Astrocyte of the spinal cord (primary cell): ENCODE measurements at regions not wholly inside any gene's neighbourhood (a gene's known extent, or its start where the extent isn't known, plus 50 kb on each side); places are given as distances from the start of the nearest gene placed in this dataset.
"Not testable (repeated sequence)": the region's sequence is repeated elsewhere in the genome, so short reads cannot be mapped to it uniquely, and the experiment has no call there.

Experiments
- DNase-seq: peaks from one replicate; pipeline ENCODE4 v3.0.0; 2011; ENCODE audit warnings: low read depth, low spot score
- H3K4me3 ChIP-seq: 2 replicates; pipeline ENCODE4 v1.5.1; 2011; ENCODE audit warnings: low read depth, mild to moderate bottlenecking, low read length, moderate library complexity
- in situ Hi-C: cut with HindIII; loops from 2 replicates; pipeline ENCODE4 v1.10.0; 2017; ENCODE audit warnings: low sequenced_read_pairs
- TF ChIP-seq, protein P1 (sequence below): IDR thresholded peaks from 2 replicates; pipeline ENCODE4 v1.5.1; 2012; ENCODE audit warnings: low read depth, mild to moderate bottlenecking, low read length, inconsistent platforms

- no peak overlapping the region for H3K4me3 ChIP-seq
- no peak for DNase-seq
- TF ChIP-seq, protein P1, sequence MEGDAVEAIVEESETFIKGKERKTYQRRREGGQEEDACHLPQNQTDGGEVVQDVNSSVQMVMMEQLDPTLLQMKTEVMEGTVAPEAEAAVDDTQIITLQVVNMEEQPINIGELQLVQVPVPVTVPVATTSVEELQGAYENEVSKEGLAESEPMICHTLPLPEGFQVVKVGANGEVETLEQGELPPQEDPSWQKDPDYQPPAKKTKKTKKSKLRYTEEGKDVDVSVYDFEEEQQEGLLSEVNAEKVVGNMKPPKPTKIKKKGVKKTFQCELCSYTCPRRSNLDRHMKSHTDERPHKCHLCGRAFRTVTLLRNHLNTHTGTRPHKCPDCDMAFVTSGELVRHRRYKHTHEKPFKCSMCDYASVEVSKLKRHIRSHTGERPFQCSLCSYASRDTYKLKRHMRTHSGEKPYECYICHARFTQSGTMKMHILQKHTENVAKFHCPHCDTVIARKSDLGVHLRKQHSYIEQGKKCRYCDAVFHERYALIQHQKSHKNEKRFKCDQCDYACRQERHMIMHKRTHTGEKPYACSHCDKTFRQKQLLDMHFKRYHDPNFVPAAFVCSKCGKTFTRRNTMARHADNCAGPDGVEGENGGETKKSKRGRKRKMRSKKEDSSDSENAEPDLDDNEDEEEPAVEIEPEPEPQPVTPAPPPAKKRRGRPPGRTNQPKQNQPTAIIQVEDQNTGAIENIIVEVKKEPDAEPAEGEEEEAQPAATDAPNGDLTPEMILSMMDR = no peak
- in situ Hi-C loops = no loop called here
Measured at GRCh38 chr17:70434536-70435490, 265.5 kb downstream of the KCNJ2 start.

- TF ChIP-seq, protein P1 = no peak
- in situ Hi-C loops = no loop called here
- H3K4me3 ChIP-seq = no peak overlapping the region
- no peak for DNase-seq
Measured at GRCh38 chr17:70437656-70438055, 268.3 kb downstream of the KCNJ2 start.

- in situ Hi-C loops = no loop called here
- DNase-seq = no peak
- no peak overlapping the region for H3K4me3 ChIP-seq
- TF ChIP-seq, protein P1 = no peak
Measured at GRCh38 chr17:70446446-70446845, 277.1 kb downstream of the KCNJ2 start.

DNA sequence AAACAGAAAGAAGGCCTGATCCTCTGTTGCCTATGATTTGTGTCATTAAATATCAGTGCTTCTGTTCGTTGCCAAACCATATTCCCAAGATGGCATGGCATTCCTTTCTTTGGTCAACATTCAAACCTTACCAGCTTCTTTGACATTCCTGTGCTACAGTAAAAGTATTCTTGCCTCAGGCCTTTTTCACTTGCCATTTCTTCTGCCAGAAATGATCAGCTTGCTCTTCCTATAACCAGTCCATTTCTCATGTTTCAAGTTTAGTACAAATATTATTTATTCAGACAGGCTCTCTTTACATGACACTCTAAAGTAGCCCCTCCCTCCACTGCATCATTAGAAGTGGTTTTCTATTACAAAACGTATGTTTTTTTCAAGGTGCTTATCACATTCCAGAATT, 278.3 kb downstream of the KCNJ2 start:
- in situ Hi-C loops = no loop called here
- no peak overlapping the region for H3K4me3 ChIP-seq
- TF ChIP-seq, protein P1 = no peak
- no peak for DNase-seq

DNA sequence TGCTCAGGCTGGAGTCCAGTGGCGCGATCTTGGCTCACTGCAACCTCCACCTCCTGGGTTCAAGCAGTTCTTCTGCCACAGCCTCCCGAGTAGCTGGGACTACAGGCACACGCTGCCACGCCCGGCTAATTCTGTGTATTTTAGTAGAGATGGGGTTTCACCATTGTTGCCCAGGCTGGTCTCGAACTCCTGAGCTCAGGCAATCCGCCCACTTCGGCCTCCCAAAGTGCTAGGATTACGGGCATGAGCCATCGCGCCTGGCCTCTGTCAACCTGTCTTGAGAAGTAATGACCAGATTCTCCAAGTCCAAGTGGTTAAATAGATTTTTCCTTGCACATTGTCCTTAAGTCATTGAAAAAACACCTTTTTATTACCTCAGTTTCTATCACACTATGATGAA, 283.7 kb downstream of the KCNJ2 start:
- DNase-seq, in situ Hi-C loops, H3K4me3 ChIP-seq: not testable (repeated sequence)

GRCh38 chr17:70454377-70454776, 285.0 kb downstream of the KCNJ2 start:
- in situ Hi-C loops = no loop called here
- TF ChIP-seq, protein P1 = no peak
- H3K4me3 ChIP-seq = no peak overlapping the region
- no peak for DNase-seq

DNA sequence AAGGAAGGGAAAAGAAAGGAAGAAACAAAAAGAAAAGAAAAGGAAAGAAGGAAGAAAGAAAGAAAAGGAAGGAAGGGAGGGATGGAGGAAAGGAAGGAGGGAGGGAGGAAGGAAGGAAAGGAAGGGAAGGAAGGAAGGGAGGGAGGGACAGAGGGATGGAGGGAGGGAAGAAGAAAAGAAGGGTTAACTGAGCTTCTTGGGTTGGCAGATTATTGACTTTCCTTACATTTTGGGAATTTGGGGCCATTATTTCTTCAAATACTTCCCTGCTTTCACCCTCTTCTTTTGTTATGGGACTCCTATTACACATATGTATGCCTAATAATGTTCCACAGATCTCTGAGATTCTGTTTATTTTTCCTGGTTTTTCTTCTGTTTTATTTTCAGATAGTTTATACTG, 285.6 kb downstream of the KCNJ2 start:
- H3K4me3 ChIP-seq = no peak overlapping the region
- no peak for DNase-seq
- in situ Hi-C loops = no loop called here
- TF ChIP-seq, protein P1 = no peak
